ENCODE measurements at regions not wholly inside any gene's neighbourhood (a gene's known extent, or its start where the extent isn't known, plus 50 kb on each side); places are given as distances from the start of the nearest gene placed in this dataset.

GRCh38 chr16:79897104-79897452, 296.5 kb upstream of the MAF start:
- no CpG with 5 or more reads among the region's 2 CpGs for WGBS (ENCODE audit: extremely low coverage, insufficient read length, low lambda C conversion rate)
- Histone ChIP-seq H4K20me1 (ENCODE audit: control insufficient read depth, insufficient read depth, insufficient read length) (no peaks in the 10 kb centered on the region), H3K4ac (ENCODE audit: low read depth, low read length) (no peak overlapping the region), H3K27ac (ENCODE audit: insufficient read length, low read depth, low read length) (no peak overlapping the region), H3K23ac (ENCODE audit: insufficient read length, low read depth, low read length) (no peak overlapping the region), H2BK5ac (ENCODE audit: insufficient read length, low read length) (no peak overlapping the region), H2BK120ac (ENCODE audit: low read depth, low read length, poor library complexity, severe bottlenecking) (no peak overlapping the region), H2BK20ac (ENCODE audit: low read depth, low read length, poor library complexity, severe bottlenecking) (no peak overlapping the region), H3K27me3 (ENCODE audit: insufficient read depth, low read length) (no peaks in the 10 kb centered on the region), H2AK5ac (ENCODE audit: insufficient read length, low read length) (no peak overlapping the region), H4K8ac (replicated peaks; ENCODE audit: insufficient read length, low read depth, low read length) (no peak overlapping the region), H3K23me2 (ENCODE audit: insufficient read length, low read depth, low read length, poor library complexity, severe bottlenecking) (no peaks in the 10 kb centered on the region), H2BK15ac (ENCODE audit: low read depth, low read length) (no peak overlapping the region), H3K9ac (ENCODE audit: extremely low read depth, insufficient read length, low read length) (no peak overlapping the region), H3K18ac (ENCODE audit: insufficient read length, low read depth, low read length) (no peak overlapping the region), H3K4me2 (ENCODE audit: insufficient read depth, insufficient read length, low read length) (no peak overlapping the region), H3K79me2 (ENCODE audit: insufficient read depth, low read length) (no peaks in the 10 kb centered on the region), H3K4me1 (ENCODE audit: insufficient read depth, low read length) (0 out of 2 replicates have a peak, but pooled peaks cover 4% of the 10 kb centered on the region), H4K5ac (ENCODE audit: insufficient read length, low read depth, low read length) (no peak overlapping the region), H3K14ac (ENCODE audit: insufficient read depth, low read length) (no peak overlapping the region), H3K56ac (ENCODE audit: insufficient read length, low read depth, low read length) (no peak overlapping the region), H2BK12ac (ENCODE audit: insufficient read length, low read depth, low read length) (no peak overlapping the region), H3T11ph (ENCODE audit: low read length) (no peak overlapping the region), H2AFZ (ENCODE audit: low read length) (no peak overlapping the region), H4K91ac (ENCODE audit: insufficient read length, low read depth, low read length) (no peak overlapping the region), H3K79me1 (ENCODE audit: insufficient read depth, low read depth, low read length, poor library complexity, severe bottlenecking) (no peaks in the 10 kb centered on the region), H3K9me3 (ENCODE audit: control insufficient read depth, low read depth, low read length) (no peaks in the 10 kb centered on the region)
- H3K27ac Mint-ChIP-seq: no peak overlapping the region
- peaks cover 0 to 1% (median 0%) of the 10 kb centered on the region in 3 experiments; a peak in 1 of 7 replicates for H3K36me3 Mint-ChIP-seq (ENCODE audit: insufficient read depth in 1 of 3, low read depth in 3 of 3)
- TF ChIP-seq CTCF (conservative IDR thresholded peaks at IDR 0.05): no peak
- H3K4me3 Mint-ChIP-seq: no peak overlapping the region
- peaks cover 2 to 3% of the 10 kb centered on the region in 2 experiments; a peak in 1 of 5 replicates for H3K9me3 Mint-ChIP-seq
- no peak for DNase-seq
- no peaks in the 10 kb centered on the region; the same call in 1 of the 2 replicates for H3K27me3 Mint-ChIP-seq (ENCODE audit: low read depth)
- H3K4me1 Mint-ChIP-seq: peaks cover 5 to 7% of the 10 kb centered on the region in 2 experiments; a peak in 1 of 4 replicates

All from H9 (cell line).